SK-N-SH treated with all-trans-retinoic acid at 6 μM for 48 hours (cell line): ENCODE measurements at regions not wholly inside any gene's neighbourhood (a gene's known extent, or its start where the extent isn't known, plus 50 kb on each side); places are given as distances from the start of the nearest gene placed in this dataset.

Experiments used
- ATAC-seq: fragments of 200-7000 bp; cut with Tn5 transposase; 3 replicates; pipeline ENCODE4 v1.9.1; 2020; ENCODE audit warnings: mild to moderate bottlenecking, moderate library complexity
- ARNTL ChIP-seq: fragments of 450-650 bp; formaldehyde crosslinking; IDR thresholded peaks from 2 replicates; pipeline ENCODE4 v1.5.0; 2020; ENCODE audit warnings: low read depth, mild to moderate bottlenecking, moderate library complexity, borderline replicate concordance
- BACH2 ChIP-seq: fragments of 250-450 bp; sonication (Bioruptor Pico); IDR thresholded peaks from 2 replicates; pipeline ENCODE4 v1.9.0; 2021; ENCODE audit warnings: mild to moderate bottlenecking, borderline replicate concordance
- CSDC2 ChIP-seq: fragments of 250-450 bp; sonication (Bioruptor Pico); IDR thresholded peaks from 2 replicates; pipeline ENCODE4 v1.5.0; 2020; ENCODE audit warnings: mild to moderate bottlenecking, moderate library complexity
- ESRRG ChIP-seq: fragments of 250-450 bp; sonication (Bioruptor Pico); IDR thresholded peaks from 2 replicates; pipeline ENCODE4 v1.6.1; 2021; ENCODE audit warnings: mild to moderate bottlenecking
- GLIS3 ChIP-seq: fragments of 250-450 bp; sonication (Bioruptor Pico); IDR thresholded peaks from 2 replicates; pipeline ENCODE4 v1.5.0; 2020; ENCODE audit warnings: mild to moderate bottlenecking, moderate library complexity
- ISL1 ChIP-seq: fragments of 250-450 bp; sonication (Bioruptor Pico); IDR thresholded peaks from 2 replicates; pipeline ENCODE4 v2.1.2; 2022; ENCODE audit warnings: mild to moderate bottlenecking, moderate library complexity
- OSR1 ChIP-seq: fragments of 250-450 bp; sonication (Bioruptor Pico); IDR thresholded peaks from 2 replicates; pipeline ENCODE4 v1.8.0; 2022; ENCODE audit warnings: moderate library complexity, mild to moderate bottlenecking, inconsistent platforms
- POU6F1 ChIP-seq: fragments of 250-450 bp; sonication (Bioruptor Pico); IDR thresholded peaks from 2 replicates; pipeline ENCODE4 v1.8.0; 2021; ENCODE audit warnings: low read depth, mild to moderate bottlenecking, moderate library complexity, borderline replicate concordance
- PPARA ChIP-seq: fragments of 250-450 bp; sonication (Bioruptor Pico); IDR thresholded peaks from 2 replicates; pipeline ENCODE4 v1.5.0; 2020; ENCODE audit warnings: mild to moderate bottlenecking, borderline replicate concordance
- TCF4 ChIP-seq: fragments of 250-450 bp; sonication (Bioruptor Pico); IDR thresholded peaks from 2 replicates; pipeline ENCODE4 v1.8.0; 2021; ENCODE audit warnings: mild to moderate bottlenecking, moderate library complexity, borderline replicate concordance
- TOX ChIP-seq: fragments of 250-450 bp; sonication (Bioruptor Pico); IDR thresholded peaks from 2 replicates; pipeline ENCODE4 v1.8.0; 2021; ENCODE audit warnings: mild to moderate bottlenecking, moderate library complexity, borderline replicate concordance
- TSHZ2 ChIP-seq: fragments of 250-450 bp; sonication (Bioruptor Pico); IDR thresholded peaks from 2 replicates; pipeline ENCODE4 v1.5.0; 2020; ENCODE audit warnings: mild to moderate bottlenecking, moderate library complexity
- ZC3H10 ChIP-seq: fragments of 250-450 bp; sonication (Bioruptor Pico); IDR thresholded peaks from 2 replicates; pipeline ENCODE4 v1.5.1; 2021; ENCODE audit warnings: mild to moderate bottlenecking, moderate library complexity
- ZFP30 ChIP-seq: fragments of 450-650 bp; formaldehyde crosslinking; IDR thresholded peaks from 2 replicates; pipeline ENCODE4 v1.5.0; 2022; ENCODE audit warnings: mild to moderate bottlenecking, moderate library complexity
- ZNF565 ChIP-seq: fragments of 450-650 bp; formaldehyde crosslinking; conservative IDR thresholded peaks from 2 replicates; pipeline ENCODE4 v1.5.0; 2020; ENCODE audit warnings: low read depth, mild to moderate bottlenecking, moderate library complexity
- ZNF70 ChIP-seq: fragments of 450-650 bp; formaldehyde crosslinking; IDR thresholded peaks from 2 replicates; pipeline ENCODE4 v1.5.0; 2020; ENCODE audit warnings: mild to moderate bottlenecking, moderate library complexity
- ZNF8 ChIP-seq: fragments of 450-650 bp; formaldehyde crosslinking; IDR thresholded peaks from 2 replicates; pipeline ENCODE4 v1.5.0; 2020; ENCODE audit warnings: mild to moderate bottlenecking, moderate library complexity
- TF ChIP-seq, protein P1 (sequence below): fragments of 250-450 bp; sonication (Bioruptor Pico); IDR thresholded peaks from 2 replicates; pipeline ENCODE4 v1.5.1; 2021; ENCODE audit warnings: mild to moderate bottlenecking, moderate library complexity
- TF ChIP-seq, protein P2 (sequence below): fragments of 250-450 bp; sonication (Bioruptor Pico); IDR thresholded peaks from 2 replicates; pipeline ENCODE4 v1.8.0; 2020; ENCODE audit warnings: mild to moderate bottlenecking, moderate library complexity, borderline replicate concordance

DNA sequence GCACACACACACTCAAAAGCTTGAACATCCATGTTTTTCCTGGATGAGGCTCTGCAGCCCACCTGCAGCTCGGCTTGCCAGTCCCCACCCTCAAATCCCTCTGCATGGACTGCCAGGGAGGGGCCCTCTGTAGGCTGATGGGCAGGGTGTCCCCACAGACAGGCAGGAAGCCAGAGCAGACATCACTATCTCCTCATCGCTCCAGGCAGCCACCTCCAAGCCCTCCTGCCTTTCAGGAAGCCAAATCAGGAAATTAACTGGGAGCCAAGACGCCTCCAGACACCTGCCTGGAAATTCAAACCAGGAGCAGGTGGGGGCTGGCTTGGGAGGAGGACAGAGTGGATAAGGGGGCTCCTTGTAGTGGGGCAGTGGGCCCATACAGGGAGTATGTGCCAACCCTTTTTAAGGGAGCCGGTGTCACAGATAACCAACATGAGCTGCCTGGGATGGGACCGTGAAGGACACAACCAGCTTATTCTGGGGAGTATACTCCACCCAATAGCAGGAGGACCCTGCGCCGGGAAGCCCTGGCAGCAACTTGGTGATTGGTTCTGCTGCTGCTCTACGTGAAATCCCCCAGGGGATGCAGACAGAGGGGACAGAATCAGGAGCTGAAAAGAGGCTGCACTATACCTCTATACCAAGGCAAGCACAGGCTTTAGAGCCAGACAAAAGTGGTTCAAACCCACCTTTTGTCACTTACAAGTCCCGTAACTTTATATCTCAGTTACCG, 139.1 kb downstream of the CCT6B start:
- ATAC-seq, result no peak
- TF ChIP-seq ISL1 (CRISPR knock-in tag) (no peak), BACH2 (CRISPR knock-in tag) (no peak), TOX (CRISPR knock-in tag) (no peak), TCF4 (no peak), ZNF70 (no peak), ZNF565 (CRISPR knock-in tag) (no peak), CSDC2 (no peak), TSHZ2 (CRISPR knock-in tag) (no peak), ZC3H10 (CRISPR knock-in tag) (no peak), ZFP30 (CRISPR knock-in tag) (no peak)
- TF ChIP-seq, protein P1, sequence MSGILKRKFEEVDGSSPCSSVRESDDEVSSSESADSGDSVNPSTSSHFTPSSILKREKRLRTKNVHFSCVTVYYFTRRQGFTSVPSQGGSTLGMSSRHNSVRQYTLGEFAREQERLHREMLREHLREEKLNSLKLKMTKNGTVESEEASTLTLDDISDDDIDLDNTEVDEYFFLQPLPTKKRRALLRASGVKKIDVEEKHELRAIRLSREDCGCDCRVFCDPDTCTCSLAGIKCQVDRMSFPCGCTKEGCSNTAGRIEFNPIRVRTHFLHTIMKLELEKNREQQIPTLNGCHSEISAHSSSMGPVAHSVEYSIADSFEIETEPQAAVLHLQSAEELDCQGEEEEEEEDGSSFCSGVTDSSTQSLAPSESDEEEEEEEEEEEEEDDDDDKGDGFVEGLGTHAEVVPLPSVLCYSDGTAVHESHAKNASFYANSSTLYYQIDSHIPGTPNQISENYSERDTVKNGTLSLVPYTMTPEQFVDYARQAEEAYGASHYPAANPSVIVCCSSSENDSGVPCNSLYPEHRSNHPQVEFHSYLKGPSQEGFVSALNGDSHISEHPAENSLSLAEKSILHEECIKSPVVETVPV (CRISPR knock-in tag), result no peak
- TF ChIP-seq, protein P2, sequence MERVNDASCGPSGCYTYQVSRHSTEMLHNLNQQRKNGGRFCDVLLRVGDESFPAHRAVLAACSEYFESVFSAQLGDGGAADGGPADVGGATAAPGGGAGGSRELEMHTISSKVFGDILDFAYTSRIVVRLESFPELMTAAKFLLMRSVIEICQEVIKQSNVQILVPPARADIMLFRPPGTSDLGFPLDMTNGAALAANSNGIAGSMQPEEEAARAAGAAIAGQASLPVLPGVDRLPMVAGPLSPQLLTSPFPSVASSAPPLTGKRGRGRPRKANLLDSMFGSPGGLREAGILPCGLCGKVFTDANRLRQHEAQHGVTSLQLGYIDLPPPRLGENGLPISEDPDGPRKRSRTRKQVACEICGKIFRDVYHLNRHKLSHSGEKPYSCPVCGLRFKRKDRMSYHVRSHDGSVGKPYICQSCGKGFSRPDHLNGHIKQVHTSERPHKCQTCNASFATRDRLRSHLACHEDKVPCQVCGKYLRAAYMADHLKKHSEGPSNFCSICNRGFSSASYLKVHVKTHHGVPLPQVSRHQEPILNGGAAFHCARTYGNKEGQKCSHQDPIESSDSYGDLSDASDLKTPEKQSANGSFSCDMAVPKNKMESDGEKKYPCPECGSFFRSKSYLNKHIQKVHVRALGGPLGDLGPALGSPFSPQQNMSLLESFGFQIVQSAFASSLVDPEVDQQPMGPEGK (CRISPR knock-in tag), result no peak
- TF ChIP-seq, all 23 proteins: peak for 0

GRCh38 chr17:34820922-34821321, 140.3 kb downstream of the CCT6B start:
- ATAC-seq, result no peak
- TF ChIP-seq ISL1 (CRISPR knock-in tag), result no peak
- TF ChIP-seq ZC3H10 (CRISPR knock-in tag), result no peak
- no peak for TF ChIP-seq OSR1
- no peak for TF ChIP-seq TSHZ2 (CRISPR knock-in tag)
- no peak for TF ChIP-seq ZNF565 (CRISPR knock-in tag)
- TF ChIP-seq, protein P2 (CRISPR knock-in tag), result no peak
- no peak for TF ChIP-seq POU6F1 (CRISPR knock-in tag)
- TF ChIP-seq PPARA, result no peak
- no peak for TF ChIP-seq ARNTL
- TF ChIP-seq ESRRG (CRISPR knock-in tag), result no peak
- no peak for TF ChIP-seq ZNF70
- no peak for TF ChIP-seq BACH2 (CRISPR knock-in tag)
- TF ChIP-seq ZNF8 (CRISPR knock-in tag), result no peak
- no peak for TF ChIP-seq GLIS3 (CRISPR knock-in tag)
- TF ChIP-seq ZFP30 (CRISPR knock-in tag), result no peak
